SK-N-SH (cell line): ENCODE measurements at regions not wholly inside any gene's neighbourhood (a gene's known extent, or its start where the extent isn't known, plus 50 kb on each side); places are given as distances from the start of the nearest gene placed in this dataset.

ENCODE experiments used
- CTCF ChIA-PET: fragments of 300-600, 350-600 bp; formaldehyde crosslinking; extraction: SDS; loops from one replicate; lab custom pipeline; 2021; lab: Yijun Ruan, JAX
- POLR2A ChIA-PET: fragments of 350-600 bp; sonication (Branson Sonifier 250); formaldehyde crosslinking; extraction: SDS; loops from one replicate; lab custom pipeline; 2020; ENCODE audit warnings: antibody characterized with exemption, inconsistent platforms; lab: Yijun Ruan, JAX
- DNase-seq: peaks from one replicate; pipeline ENCODE4 v3.0.0; 2012
- H2AFZ ChIP-seq: fragments of 200-600 bp; sonication (generic); 2 replicates; pipeline ENCODE4 v1.8.1; 2016; ENCODE audit warnings: antibody characterized with exemption, mild to moderate bottlenecking, low read depth
- H3F3A ChIP-seq: fragments of 200-600 bp; sonication (generic); replicated peaks from 2 replicates; pipeline ENCODE3; 2016; ENCODE audit warnings: antibody characterized with exemption, mild to moderate bottlenecking; ENCODE audit not compliant: insufficient read depth
- H3K27ac ChIP-seq, 2 experiments: fragments of 200-500 bp in 1 of 2; fragments of 200-600 bp in 1 of 2; sonication (Bioruptor generic) in 1 of 2; sonication (generic), shearing (Covaris generic) in 1 of 2; 2 replicates each; pipeline versions ENCODE4 v1.5.1 to v1.6.1; 2014 to 2016; ENCODE audit warnings: low read depth in 2 of 2, inconsistent platforms in 1 of 2, low read length in 1 of 2, mild to moderate bottlenecking in 1 of 2, mixed read lengths in 1 of 2
- H3K27me3 ChIP-seq: fragments of 200-600 bp; sonication (generic), shearing (Covaris generic); 2 replicates; pipeline ENCODE4 v1.6.1; 2016; ENCODE audit warnings: mixed run types; ENCODE audit not compliant: insufficient read depth
- H3K36me3 ChIP-seq, 2 experiments: fragments of 200-500 bp in 1 of 2; fragments of 200-600 bp in 1 of 2; sonication (Bioruptor generic) in 1 of 2; sonication (generic) in 1 of 2; replicated peaks in 1 of 2; 2 replicates each; pipeline versions ENCODE3 to v1.5.1; 2014 to 2016; ENCODE audit warnings: low read length in 1 of 2, mild to moderate bottlenecking in 1 of 2; ENCODE audit not compliant: insufficient read depth in 2 of 2, control insufficient read depth in 1 of 2
- H3K4me1 ChIP-seq, 2 experiments: fragments of 200-500 bp in 1 of 2; fragments of 200-600 bp in 1 of 2; sonication (Bioruptor generic) in 1 of 2; sonication (generic), shearing (Covaris generic) in 1 of 2; 2 replicates each; pipeline versions ENCODE4 v1.5.1 to v1.6.1; 2014 to 2016; ENCODE audit warnings: low read depth in 1 of 2, low read length in 1 of 2, mixed run types in 1 of 2; ENCODE audit not compliant: insufficient read depth in 2 of 2, control insufficient read depth in 1 of 2
- H3K4me2 ChIP-seq: fragments of 200-600 bp; sonication (generic), shearing (Covaris generic); 2 replicates; pipeline ENCODE4 v1.6.1; 2017; ENCODE audit warnings: mixed run types
- H3K4me3 ChIP-seq, 2 experiments: fragments of 200-500 bp in 1 of 2; fragments of 200-600 bp in 1 of 2; sonication (Bioruptor generic) in 1 of 2; sonication (generic), shearing (Covaris generic) in 1 of 2; 2 replicates each; pipeline versions ENCODE4 v1.5.1 to v1.8.1; 2014 to 2016; ENCODE audit warnings: low read depth in 2 of 2, inconsistent platforms in 1 of 2, low read length in 1 of 2, mild to moderate bottlenecking in 1 of 2, mixed read lengths in 1 of 2, moderate library complexity in 1 of 2
- H3K79me2 ChIP-seq: fragments of 200-600 bp; sonication (generic); 2 replicates; pipeline ENCODE4 v1.8.1; 2017; ENCODE audit warnings: mild to moderate bottlenecking; ENCODE audit not compliant: insufficient read depth
- H3K9ac ChIP-seq: fragments of 200-600 bp; sonication (generic); 2 replicates; pipeline ENCODE4 v1.6.1; 2017; ENCODE audit warnings: mixed run types
- H3K9me2 ChIP-seq: fragments of 200-600 bp; sonication (generic); 2 replicates; pipeline ENCODE4 v1.6.1; 2017; ENCODE audit warnings: mixed run types
- H3K9me3 ChIP-seq: fragments of 200-600 bp; sonication (generic); 2 replicates; pipeline ENCODE4 v1.6.1; 2017; ENCODE audit warnings: mixed run types, mild to moderate bottlenecking, moderate library complexity
- H4K20me1 ChIP-seq: fragments of 200-600 bp; sonication (generic); 2 replicates; pipeline ENCODE4 v1.6.1; 2017; ENCODE audit warnings: mild to moderate bottlenecking, mixed run types; ENCODE audit not compliant: insufficient read depth
- CHD2 ChIP-seq: fragments of 150-350 bp; IDR thresholded peaks from 2 replicates; pipeline ENCODE4 v1.6.1; 2018; ENCODE audit warnings: low read length; ENCODE audit not compliant: partially characterized antibody
- FOSL2 ChIP-seq: IDR thresholded peaks from 2 replicates; pipeline ENCODE4 v1.4.0; 2012; ENCODE audit warnings: low read depth, mild to moderate bottlenecking, moderate library complexity, borderline replicate concordance
- GATA2 ChIP-seq: sonication (generic); formaldehyde crosslinking; IDR thresholded peaks from 2 replicates; pipeline ENCODE4 v1.5.0; 2020; ENCODE audit warnings: mild to moderate bottlenecking, missing genetic modification reagents
- JUND ChIP-seq: IDR thresholded peaks from 2 replicates; pipeline ENCODE4 v1.4.0; 2012
- MAX ChIP-seq: IDR thresholded peaks from 2 replicates; pipeline ENCODE4 v1.4.0; 2012; ENCODE audit warnings: low read depth
- NRF1 ChIP-seq: IDR thresholded peaks from 2 replicates; pipeline ENCODE4 v1.6.1; 2012; ENCODE audit warnings: low read depth, mild to moderate bottlenecking, low read length
- POLR2AphosphoS5 ChIP-seq: IDR thresholded peaks from 2 replicates; pipeline ENCODE4 v1.6.1; 2012; ENCODE audit warnings: low read depth, low read length
- RAD21 ChIP-seq: IDR thresholded peaks from 2 replicates; pipeline ENCODE4 v1.6.1; 2012; ENCODE audit warnings: mild to moderate bottlenecking, low read length
- RCOR1 ChIP-seq: fragments of 150-350 bp; IDR thresholded peaks from 2 replicates; pipeline ENCODE4 v1.6.1; 2017; ENCODE audit warnings: antibody characterized with exemption, low read length
- RFX5 ChIP-seq: IDR thresholded peaks from 2 replicates; pipeline ENCODE4 v1.6.1; 2012; ENCODE audit warnings: mild to moderate bottlenecking, improper control_type of control experiment, low read length
- RXRA ChIP-seq: IDR thresholded peaks from 2 replicates; pipeline ENCODE4 v1.4.0; 2012; ENCODE audit warnings: low read depth, mild to moderate bottlenecking, borderline replicate concordance
- SIN3A ChIP-seq: IDR thresholded peaks from 2 replicates; pipeline ENCODE4 v1.6.1; 2012; ENCODE audit warnings: low read depth, mild to moderate bottlenecking, low read length, moderate library complexity, borderline replicate concordance
- SMC3 ChIP-seq: IDR thresholded peaks from 2 replicates; pipeline ENCODE4 v1.6.1; 2012; ENCODE audit warnings: low read depth, low read length, improper control_type of control experiment
- TAF1 ChIP-seq: IDR thresholded peaks from 2 replicates; pipeline ENCODE4 v1.6.1; 2012; ENCODE audit warnings: low read depth, mild to moderate bottlenecking, low read length, moderate library complexity, borderline replicate concordance
- TCF12 ChIP-seq: IDR thresholded peaks from 2 replicates; pipeline ENCODE4 v1.4.0; 2012
- TEAD4 ChIP-seq: IDR thresholded peaks from 2 replicates; pipeline ENCODE4 v1.4.0; 2012; ENCODE audit warnings: mild to moderate bottlenecking, borderline replicate concordance; ENCODE audit not compliant: insufficient read depth
- YY1 ChIP-seq: IDR thresholded peaks from 2 replicates; pipeline ENCODE4 v1.4.0; 2012; ENCODE audit warnings: low read depth, mild to moderate bottlenecking
- WGBS: methylation state at CpG from one replicate; pipeline ENCODE4 v1.1.6; 2017; ENCODE audit warnings: low lambda C conversion rate; 5-methylcytosine and 5-hydroxymethylcytosine counted together
- TF ChIP-seq, protein P1 (sequence below): IDR thresholded peaks from 2 replicates; pipeline ENCODE4 v1.4.0; 2012; ENCODE audit warnings: low read depth, borderline replicate concordance
- TF ChIP-seq, protein P2 (sequence below): IDR thresholded peaks from 2 replicates; pipeline ENCODE4 v1.6.1; 2012; ENCODE audit warnings: mild to moderate bottlenecking, low read depth, low read length, moderate library complexity
- TF ChIP-seq, protein P3 (sequence below): fragments of 150-350 bp; IDR thresholded peaks from 2 replicates; pipeline ENCODE4 v1.6.1; 2017; ENCODE audit warnings: antibody characterized with exemption, low read length, low read depth, borderline replicate concordance

DNA sequence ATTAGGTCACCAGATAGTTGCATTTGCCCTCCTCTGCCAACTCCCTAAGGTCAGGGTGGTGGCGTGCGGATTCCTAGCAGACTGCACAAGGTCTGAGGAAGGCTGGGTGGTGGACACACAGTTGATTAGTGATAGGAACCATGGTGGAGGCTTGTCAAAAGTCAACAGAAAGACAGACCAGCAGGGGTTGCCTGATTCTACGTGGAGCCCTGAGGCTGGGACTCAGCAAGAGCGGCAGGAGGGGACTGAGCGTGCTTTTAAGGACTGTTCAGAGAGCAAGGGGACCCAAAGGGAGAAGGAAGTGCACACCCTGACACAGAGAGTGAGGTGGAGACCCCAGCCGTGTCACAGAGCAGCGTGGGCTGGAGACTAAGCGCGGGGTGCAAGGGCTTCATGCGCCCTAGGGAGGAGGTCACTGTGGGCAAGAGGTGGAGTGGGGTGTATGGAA is 513.2 kb downstream of the RNF144A start:
- no peaks in the 10 kb centered on the region for H3K9me2 ChIP-seq
- ChIA-PET CTCF (interaction anchor here (3.5 to 5.0 kb wide), 3 partner anchors 13 to 242 kb away, joined by 33 to 42 read pairs (median 41); no protein-coding TSS in a partner anchor), POLR2A (no interaction called here)
- TF ChIP-seq RXRA (no peak), TEAD4 (no peak), SMC3 (no peak), RAD21 (no peak), TCF12 (no peak), RCOR1 (no peak), POLR2AphosphoS5 (no peak), GATA2 (CRISPR knock-in tag) (no peak), RFX5 (no peak), NRF1 (no peak), JUND (no peak), TAF1 (no peak), MAX (no peak), CHD2 (no peak), SIN3A (no peak), FOSL2 (no peak), YY1 (no peak)
- TF ChIP-seq, protein P1, sequence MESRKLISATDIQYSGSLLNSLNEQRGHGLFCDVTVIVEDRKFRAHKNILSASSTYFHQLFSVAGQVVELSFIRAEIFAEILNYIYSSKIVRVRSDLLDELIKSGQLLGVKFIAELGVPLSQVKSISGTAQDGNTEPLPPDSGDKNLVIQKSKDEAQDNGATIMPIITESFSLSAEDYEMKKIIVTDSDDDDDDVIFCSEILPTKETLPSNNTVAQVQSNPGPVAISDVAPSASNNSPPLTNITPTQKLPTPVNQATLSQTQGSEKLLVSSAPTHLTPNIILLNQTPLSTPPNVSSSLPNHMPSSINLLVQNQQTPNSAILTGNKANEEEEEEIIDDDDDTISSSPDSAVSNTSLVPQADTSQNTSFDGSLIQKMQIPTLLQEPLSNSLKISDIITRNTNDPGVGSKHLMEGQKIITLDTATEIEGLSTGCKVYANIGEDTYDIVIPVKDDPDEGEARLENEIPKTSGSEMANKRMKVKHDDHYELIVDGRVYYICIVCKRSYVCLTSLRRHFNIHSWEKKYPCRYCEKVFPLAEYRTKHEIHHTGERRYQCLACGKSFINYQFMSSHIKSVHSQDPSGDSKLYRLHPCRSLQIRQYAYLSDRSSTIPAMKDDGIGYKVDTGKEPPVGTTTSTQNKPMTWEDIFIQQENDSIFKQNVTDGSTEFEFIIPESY = no peak
- TF ChIP-seq, protein P2, sequence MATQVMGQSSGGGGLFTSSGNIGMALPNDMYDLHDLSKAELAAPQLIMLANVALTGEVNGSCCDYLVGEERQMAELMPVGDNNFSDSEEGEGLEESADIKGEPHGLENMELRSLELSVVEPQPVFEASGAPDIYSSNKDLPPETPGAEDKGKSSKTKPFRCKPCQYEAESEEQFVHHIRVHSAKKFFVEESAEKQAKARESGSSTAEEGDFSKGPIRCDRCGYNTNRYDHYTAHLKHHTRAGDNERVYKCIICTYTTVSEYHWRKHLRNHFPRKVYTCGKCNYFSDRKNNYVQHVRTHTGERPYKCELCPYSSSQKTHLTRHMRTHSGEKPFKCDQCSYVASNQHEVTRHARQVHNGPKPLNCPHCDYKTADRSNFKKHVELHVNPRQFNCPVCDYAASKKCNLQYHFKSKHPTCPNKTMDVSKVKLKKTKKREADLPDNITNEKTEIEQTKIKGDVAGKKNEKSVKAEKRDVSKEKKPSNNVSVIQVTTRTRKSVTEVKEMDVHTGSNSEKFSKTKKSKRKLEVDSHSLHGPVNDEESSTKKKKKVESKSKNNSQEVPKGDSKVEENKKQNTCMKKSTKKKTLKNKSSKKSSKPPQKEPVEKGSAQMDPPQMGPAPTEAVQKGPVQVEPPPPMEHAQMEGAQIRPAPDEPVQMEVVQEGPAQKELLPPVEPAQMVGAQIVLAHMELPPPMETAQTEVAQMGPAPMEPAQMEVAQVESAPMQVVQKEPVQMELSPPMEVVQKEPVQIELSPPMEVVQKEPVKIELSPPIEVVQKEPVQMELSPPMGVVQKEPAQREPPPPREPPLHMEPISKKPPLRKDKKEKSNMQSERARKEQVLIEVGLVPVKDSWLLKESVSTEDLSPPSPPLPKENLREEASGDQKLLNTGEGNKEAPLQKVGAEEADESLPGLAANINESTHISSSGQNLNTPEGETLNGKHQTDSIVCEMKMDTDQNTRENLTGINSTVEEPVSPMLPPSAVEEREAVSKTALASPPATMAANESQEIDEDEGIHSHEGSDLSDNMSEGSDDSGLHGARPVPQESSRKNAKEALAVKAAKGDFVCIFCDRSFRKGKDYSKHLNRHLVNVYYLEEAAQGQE = no peak
- TF ChIP-seq, protein P3, sequence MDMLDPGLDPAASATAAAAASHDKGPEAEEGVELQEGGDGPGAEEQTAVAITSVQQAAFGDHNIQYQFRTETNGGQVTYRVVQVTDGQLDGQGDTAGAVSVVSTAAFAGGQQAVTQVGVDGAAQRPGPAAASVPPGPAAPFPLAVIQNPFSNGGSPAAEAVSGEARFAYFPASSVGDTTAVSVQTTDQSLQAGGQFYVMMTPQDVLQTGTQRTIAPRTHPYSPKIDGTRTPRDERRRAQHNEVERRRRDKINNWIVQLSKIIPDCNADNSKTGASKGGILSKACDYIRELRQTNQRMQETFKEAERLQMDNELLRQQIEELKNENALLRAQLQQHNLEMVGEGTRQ = no peak
- no peak overlapping the region for H2AFZ ChIP-seq
- H3K4me3 ChIP-seq = no peak overlapping the region
- H4K20me1 ChIP-seq = no peaks in the 10 kb centered on the region
- no peaks in the 10 kb centered on the region for H3F3A ChIP-seq
- H3K27me3 ChIP-seq = no peaks in the 10 kb centered on the region
- H3K4me2 ChIP-seq = no peak overlapping the region
- no peak overlapping the region for H3K27ac ChIP-seq
- H3K9me3 ChIP-seq = no peaks in the 10 kb centered on the region
- no peaks in the 10 kb centered on the region for H3K36me3 ChIP-seq
- no peak overlapping the region for H3K9ac ChIP-seq
- H3K79me2 ChIP-seq = no peaks in the 10 kb centered on the region
- DNase-seq = no peak
- H3K4me1 ChIP-seq = peaks cover 0 to 4% of the 10 kb centered on the region in 2 experiments; a peak in 2 of 4 replicates
- 85% methylated on average over 9 of the region's 10 CpGs for WGBS
